GM03348 (cell line): ENCODE measurements at regions not wholly inside any gene's neighbourhood (a gene's known extent, or its start where the extent isn't known, plus 50 kb on each side); places are given as distances from the start of the nearest gene placed in this dataset.

ENCODE experiments used
- DNase-seq: peaks from one replicate; pipeline ENCODE4 v3.0.0; 2012; ENCODE audit warnings: low spot score

DNA sequence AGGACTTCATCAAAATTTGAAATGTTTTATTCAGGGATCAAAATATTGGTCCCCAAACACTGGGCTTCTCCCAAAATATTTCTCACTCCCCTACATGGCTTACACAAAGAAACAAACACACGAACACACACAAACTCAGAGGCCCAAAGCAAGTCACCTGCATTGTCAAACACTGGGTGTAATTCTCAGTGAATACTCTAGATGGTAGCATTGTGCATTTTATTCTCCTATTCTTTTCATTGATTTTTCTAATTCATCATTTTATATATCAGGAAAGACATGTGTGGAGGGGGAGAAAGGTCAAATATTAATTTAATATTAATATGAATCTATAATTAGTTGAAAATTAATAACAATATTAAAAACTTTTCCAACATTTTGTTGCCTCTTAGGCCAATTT, 72.3 kb upstream of the TNMD start:
- peak; percentile 22 for DNase-seq

DNA sequence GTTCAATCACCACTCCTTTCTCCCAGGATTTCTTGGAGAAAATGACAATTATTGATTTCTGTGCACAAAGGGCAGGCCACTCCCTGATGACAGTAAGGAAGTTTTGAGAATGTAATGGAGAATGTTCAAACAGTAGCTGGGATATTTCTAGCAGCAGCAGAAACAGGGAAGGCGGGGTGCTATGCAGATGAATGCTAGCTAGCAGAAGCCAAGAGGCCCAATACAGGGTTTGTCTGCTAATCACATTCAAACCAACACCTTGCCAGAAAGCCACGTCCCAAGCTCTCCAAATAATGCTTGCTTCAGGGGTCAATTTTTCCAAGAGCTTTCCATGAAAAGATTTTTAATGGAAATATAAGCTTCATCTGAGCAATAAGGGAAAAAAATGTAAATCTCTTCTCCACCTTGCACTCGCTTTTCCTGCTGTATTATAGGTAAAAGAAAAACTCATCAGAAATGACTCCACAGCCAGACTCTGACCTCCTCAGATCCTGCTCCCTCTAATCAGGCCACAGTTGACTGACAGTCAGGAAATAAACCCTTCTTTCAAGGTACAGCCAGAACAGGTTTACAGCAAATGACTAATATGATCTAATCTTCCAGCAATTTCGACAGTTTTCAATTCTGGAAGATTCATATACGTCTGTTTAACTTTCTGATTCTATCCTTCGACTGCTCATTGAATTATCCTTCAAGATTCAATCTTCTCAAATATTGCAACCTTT, 84.7 kb upstream of the PCDH19 start:
- DNase-seq: no peak

DNA sequence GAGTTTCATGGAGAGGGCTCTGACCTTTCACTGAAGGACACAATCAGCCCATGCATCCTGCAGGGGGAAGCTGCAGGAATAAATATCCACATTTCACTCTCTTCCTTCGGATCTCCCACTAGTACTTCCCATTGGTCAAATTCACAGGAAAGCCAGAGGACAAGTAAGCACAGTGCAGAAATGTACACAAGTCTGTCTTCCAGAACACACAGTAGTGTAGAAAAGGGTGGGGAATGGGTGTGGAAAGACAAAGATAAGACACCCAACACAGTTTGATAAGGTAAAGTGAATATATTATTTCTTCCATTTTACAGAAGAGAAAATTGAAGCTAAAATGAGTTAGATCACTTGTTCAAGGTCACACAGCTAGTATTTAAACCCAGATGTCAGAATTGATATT, 81.1 kb upstream of the PCDH19 start:
- no peak for DNase-seq

DNA sequence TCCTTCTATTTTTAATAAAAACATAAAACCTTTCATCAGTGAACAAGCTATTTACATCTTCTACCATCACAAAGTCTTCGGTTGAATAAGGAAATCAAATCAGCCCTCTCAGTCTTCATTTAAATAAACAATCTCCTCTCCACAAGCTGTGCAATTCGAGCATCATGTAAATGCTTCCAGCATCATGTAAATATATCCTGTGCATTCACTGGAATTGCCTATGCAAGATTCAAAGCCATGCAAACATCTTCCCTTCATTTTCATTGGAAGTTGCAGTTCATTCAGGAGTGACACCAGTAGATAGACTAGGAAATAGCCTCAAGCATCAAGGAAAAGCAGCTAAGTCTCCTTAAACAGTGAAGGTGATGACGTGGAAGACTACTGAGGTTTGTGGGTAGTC, 77.7 kb upstream of the PCDH19 start:
- DNase-seq: no peak

DNA sequence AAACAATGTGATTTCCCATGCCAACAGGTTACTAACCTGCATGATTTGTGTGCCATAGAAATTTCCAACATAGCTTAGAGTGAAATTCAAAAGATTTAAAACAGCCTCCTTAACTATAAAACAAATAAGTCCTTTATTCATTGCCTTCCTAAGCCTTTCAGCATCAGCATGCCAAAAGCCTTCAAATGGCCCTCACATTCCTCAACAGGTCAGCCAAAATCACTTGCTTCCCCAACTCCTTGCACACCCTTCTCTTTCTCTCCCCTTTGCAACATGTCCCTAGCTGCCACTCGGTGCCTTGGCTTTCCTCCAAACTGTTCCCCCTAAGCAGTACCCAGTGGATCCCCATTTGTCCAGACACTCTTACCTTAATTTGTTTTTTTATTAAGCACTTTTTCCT, 74.9 kb upstream of the PCDH19 start:
- DNase-seq: no peak

DNA sequence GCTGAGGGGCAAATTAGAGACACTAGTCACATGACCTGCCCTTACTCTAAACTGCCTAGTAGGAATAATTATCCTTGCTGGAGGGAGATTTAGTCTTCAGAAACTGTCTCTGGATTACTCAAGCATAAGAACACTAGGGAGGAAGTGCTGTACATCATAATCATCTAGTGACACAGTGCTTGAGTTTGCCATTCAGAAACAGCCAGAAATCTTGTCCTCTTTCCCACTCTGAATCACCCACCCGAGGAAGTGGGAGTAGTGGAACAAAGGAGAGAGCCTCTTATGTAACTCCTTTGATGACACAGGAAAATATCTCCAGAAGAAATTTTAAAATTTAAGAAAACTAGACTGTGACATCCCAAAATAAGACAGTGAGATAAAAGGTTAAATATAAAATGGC, 69.3 kb upstream of the PCDH19 start:
- DNase-seq: no peak

DNA sequence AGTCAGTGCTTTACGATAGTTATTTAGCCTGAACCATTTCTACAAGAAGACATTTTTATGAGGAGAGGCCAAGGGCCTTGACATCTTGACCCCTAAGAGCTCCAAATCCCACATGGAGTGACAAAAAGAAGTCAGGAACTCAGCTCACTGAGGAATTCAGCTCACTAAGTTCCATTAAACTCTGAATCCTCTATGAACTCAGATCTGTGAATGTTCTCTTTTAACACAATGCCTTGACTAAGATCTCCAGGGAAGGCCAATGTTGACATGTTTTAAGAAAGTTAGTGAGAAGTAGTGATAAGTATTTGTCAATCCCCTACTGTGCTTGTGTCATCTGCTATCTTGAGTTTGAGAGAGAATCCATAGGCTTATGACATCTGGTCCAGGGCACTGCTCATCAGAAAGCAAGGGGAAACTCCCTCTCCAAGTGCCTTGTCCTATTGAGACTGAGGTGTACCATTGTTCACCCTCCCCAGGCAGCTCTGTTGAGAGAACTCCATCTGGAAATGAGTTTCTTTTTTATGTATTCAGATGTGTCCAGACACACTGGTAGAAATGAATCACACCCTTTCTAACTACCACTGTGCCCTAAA, 68.7 kb upstream of the PCDH19 start:
- no peak for DNase-seq

DNA sequence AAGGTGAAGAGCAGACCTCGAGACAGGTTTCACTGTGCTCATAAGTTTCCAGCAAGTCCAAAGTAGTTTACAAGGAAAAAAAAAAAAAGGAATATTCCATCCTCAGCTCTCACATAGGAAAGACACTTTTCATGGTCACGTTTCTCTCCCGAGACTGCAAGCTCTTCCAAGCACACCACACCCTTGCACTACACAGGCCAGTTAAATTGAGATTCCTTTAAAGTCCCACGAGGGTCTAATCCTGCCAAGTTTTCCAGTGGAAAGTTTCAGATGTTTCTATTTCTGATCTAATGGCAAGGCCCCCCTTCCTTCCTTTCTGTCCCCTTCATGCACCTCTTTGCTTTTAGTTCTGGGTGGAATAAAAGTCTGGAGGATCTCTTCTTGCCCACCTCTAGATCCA, 67.9 kb upstream of the PCDH19 start:
- no peak for DNase-seq

DNA sequence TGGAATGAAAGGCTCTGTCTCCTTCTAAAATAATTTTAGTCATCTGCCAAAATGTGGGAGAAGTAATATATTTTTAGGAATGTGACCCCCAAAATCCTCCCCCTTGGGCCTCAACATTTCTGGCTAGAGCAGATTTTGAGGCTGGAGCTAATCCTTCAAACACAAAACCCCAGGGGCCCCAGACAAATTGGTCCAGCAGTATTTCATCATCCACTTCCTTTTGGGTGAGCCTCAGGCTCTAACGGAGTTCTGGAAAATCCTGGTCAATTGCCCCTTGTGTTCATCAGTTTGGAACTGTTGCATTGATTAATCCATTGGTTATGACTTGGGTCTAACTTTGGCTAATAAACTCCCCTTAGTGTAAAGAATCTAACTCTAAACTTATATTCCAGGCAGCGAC, 67.4 kb upstream of the PCDH19 start:
- DNase-seq: no peak
